Sigmoid colon (tissue), 6 donors: ENCODE measurements at regions not wholly inside any gene's neighbourhood (a gene's known extent, or its start where the extent isn't known, plus 50 kb on each side); places are given as distances from the start of the nearest gene placed in this dataset.

Experiments
- DNase-seq: peaks from one replicate; pipeline ENCODE4 v3.0.0-alpha.2; 2019
- H3K27ac ChIP-seq, 4 donors: fragments of 200-600 bp; sonication (generic); one replicate each; pipeline ENCODE4 v1.5.1; 2016 to 2019; ENCODE audit warnings: mild to moderate bottlenecking in 1 of 4
- H3K27me3 ChIP-seq, 3 donors: fragments of 200-600 bp; sonication (generic); one replicate each; pipeline ENCODE4 v1.5.1; 2019; ENCODE audit warnings: mild to moderate bottlenecking in 1 of 3
- H3K36me3 ChIP-seq, 4 donors: fragments of 200-600 bp; sonication (generic); one replicate each; pipeline ENCODE4 v1.5.1; 2016 to 2019
- H3K4me1 ChIP-seq, 4 donors: fragments of 200-600 bp; sonication (generic); one replicate each; pipeline ENCODE4 v1.5.1; 2017 to 2019
- H3K4me3 ChIP-seq, 4 donors: fragments of 200-600 bp; sonication (generic); one replicate each; pipeline ENCODE4 v1.5.1; 2017 to 2019; ENCODE audit warnings: mild to moderate bottlenecking in 2 of 4, moderate library complexity in 1 of 4
- H3K9me3 ChIP-seq, 4 donors: fragments of 200-600 bp in 3 of 4; sonication (generic) in 3 of 4; one replicate each; pipeline versions ENCODE4 v1.5.1 to v1.6.1; 2013 to 2019
- EP300 ChIP-seq, 4 donors: sonication (generic); formaldehyde crosslinking; IDR thresholded peaks; one replicate each; pipeline ENCODE4 v1.6.1; 2017; ENCODE audit warnings: antibody characterized with exemption in 4 of 4
- POLR2A ChIP-seq, 2 donors: fragments of 450-650 bp; IDR thresholded peaks; one replicate each; pipeline ENCODE4 v1.6.1; 2016; ENCODE audit warnings: antibody characterized with exemption in 2 of 2, mild to moderate bottlenecking in 2 of 2, moderate library complexity in 2 of 2
- POLR2AphosphoS5 ChIP-seq, 4 donors: sonication (generic); formaldehyde crosslinking; IDR thresholded peaks; one replicate each; pipeline ENCODE4 v1.6.1; 2017; ENCODE audit warnings: antibody characterized with exemption in 4 of 4
- WGBS, 2 donors: extraction: QIAGEN DNeasy Blood & Tissue Kit; methylation state at CpG; one replicate each; pipeline ENCODE4 v1.1.7; 2013; 5-methylcytosine and 5-hydroxymethylcytosine counted together
- intact Hi-C: fragments of 100-400 bp; cut with DNase I; formaldehyde crosslinking; loops from one replicate; pipeline ENCODE4 v1.15.1; 2023
- TF ChIP-seq, protein P1 (sequence below), 4 experiments: fragments of 450-650 bp in 3 of 4; fragments of 200-600 bp in 1 of 4; IDR thresholded peaks; one replicate each; pipeline ENCODE4 v1.5.1; 2016 to 2019; ENCODE audit warnings: antibody characterized with exemption in 4 of 4, mild to moderate bottlenecking in 3 of 4, moderate library complexity in 2 of 4
- donor health status: healthy with polysubstance abuse.
- donor health status: healthy.

DNA sequence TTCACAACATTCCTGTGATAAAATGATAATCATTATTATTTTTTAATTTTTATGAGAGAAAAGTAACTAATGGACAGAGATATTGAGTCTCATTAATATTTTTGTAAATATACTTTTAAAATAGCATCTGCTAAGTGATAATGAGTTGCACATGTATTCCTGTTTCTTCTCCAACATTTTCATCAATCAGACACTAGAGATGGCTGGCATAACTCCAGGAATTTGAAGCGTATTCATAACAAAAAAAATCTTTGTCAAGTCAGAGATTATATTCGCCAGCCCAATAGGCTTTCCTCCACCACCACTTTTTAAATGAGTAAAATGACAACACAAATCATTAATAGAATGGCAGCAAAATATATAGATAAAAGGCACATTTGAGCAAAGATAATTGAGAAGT lies 524.0 kb upstream of the KCND2 start:
- WGBS, 2 donors = 73 to 74% methylated on average over 2 of the region's 2 CpGs
- no peak for DNase-seq

DNA sequence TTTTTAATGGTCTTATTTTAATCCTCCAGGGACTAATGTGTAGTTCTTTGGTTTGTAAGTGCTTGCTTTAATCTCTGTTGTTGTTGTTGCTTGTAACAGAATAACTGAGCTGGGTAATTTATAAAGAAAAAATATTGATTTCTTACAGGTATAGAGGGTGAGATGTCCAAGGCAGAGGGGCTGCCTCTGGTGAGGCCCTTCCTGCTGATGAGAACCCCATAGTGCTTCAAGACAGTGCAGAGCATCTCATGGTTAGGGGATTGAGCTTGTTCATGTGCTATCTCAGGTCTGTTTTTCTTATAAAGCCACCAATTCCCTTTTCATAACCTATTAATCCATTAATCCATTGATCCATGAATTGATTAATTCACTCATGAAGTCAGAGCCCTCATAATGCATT lies 516.3 kb upstream of the KCND2 start:
- no peak overlapping the region for H3K4me3 ChIP-seq
- H3K9me3 ChIP-seq = no peaks in the 10 kb centered on the region
- no peaks in the 10 kb centered on the region for H3K27me3 ChIP-seq
- no peak overlapping the region for H3K27ac ChIP-seq
- TF ChIP-seq POLR2AphosphoS5 (IDR thresholded peaks at IDR 0.05) = no peak
- TF ChIP-seq EP300 (IDR thresholded peaks at IDR 0.05) = no peak
- no peak for TF ChIP-seq POLR2A (IDR thresholded peaks at IDR 0.05)
- TF ChIP-seq, protein P1, sequence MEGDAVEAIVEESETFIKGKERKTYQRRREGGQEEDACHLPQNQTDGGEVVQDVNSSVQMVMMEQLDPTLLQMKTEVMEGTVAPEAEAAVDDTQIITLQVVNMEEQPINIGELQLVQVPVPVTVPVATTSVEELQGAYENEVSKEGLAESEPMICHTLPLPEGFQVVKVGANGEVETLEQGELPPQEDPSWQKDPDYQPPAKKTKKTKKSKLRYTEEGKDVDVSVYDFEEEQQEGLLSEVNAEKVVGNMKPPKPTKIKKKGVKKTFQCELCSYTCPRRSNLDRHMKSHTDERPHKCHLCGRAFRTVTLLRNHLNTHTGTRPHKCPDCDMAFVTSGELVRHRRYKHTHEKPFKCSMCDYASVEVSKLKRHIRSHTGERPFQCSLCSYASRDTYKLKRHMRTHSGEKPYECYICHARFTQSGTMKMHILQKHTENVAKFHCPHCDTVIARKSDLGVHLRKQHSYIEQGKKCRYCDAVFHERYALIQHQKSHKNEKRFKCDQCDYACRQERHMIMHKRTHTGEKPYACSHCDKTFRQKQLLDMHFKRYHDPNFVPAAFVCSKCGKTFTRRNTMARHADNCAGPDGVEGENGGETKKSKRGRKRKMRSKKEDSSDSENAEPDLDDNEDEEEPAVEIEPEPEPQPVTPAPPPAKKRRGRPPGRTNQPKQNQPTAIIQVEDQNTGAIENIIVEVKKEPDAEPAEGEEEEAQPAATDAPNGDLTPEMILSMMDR (IDR thresholded peaks at IDR 0.05) = no peak
- intact Hi-C loops = no loop called here
- no peak for DNase-seq
- no peaks in the 10 kb centered on the region for H3K36me3 ChIP-seq
- no peaks in the 10 kb centered on the region for H3K4me1 ChIP-seq

More for the DNA sequence above, 524.0 kb upstream of the KCND2 start:
- intact Hi-C loops = no loop called here
- no peaks in the 10 kb centered on the region for H3K4me1 ChIP-seq
- no peaks in the 10 kb centered on the region for H3K27me3 ChIP-seq
- H3K9me3 ChIP-seq = no peaks in the 10 kb centered on the region
- H3K27ac ChIP-seq = no peak overlapping the region
- no peaks in the 10 kb centered on the region for H3K36me3 ChIP-seq
- TF ChIP-seq EP300 (IDR thresholded peaks at IDR 0.05) (no peak), POLR2A (IDR thresholded peaks at IDR 0.05) (no peak), POLR2AphosphoS5 (IDR thresholded peaks at IDR 0.05) (no peak)
- TF ChIP-seq, protein P1 (IDR thresholded peaks at IDR 0.05) = no peak
- H3K4me3 ChIP-seq = no peak overlapping the region

DNA sequence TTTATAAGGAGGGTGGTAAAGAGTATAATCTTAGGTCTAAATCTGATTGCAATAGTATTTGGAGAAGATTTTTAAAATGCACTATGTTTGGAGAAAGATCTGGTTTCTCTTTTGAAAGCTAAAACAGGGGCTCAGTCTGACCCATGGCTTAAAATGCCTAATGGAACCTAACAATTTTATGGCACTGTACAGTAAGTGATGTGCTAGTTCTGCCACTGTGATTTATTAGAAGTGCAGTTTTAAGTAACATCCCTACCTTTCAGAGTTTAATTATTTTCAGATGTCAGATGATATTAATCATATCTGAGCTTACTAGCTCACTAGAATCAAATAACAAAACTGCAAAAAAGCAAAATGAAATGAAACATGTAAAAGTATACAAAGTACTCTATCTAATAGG lies 514.7 kb upstream of the KCND2 start:
- Histone ChIP-seq H3K4me3 (no peak overlapping the region), H3K27me3 (no peaks in the 10 kb centered on the region), H3K9me3 (no peaks in the 10 kb centered on the region), H3K27ac (no peak overlapping the region), H3K36me3 (no peaks in the 10 kb centered on the region), H3K4me1 (no peaks in the 10 kb centered on the region)
- no peak for DNase-seq
- intact Hi-C loops = no loop called here
- TF ChIP-seq, protein P1 (IDR thresholded peaks at IDR 0.05) = no peak
- TF ChIP-seq POLR2A (IDR thresholded peaks at IDR 0.05) (no peak), POLR2AphosphoS5 (IDR thresholded peaks at IDR 0.05) (no peak), EP300 (IDR thresholded peaks at IDR 0.05) (no peak)

DNA sequence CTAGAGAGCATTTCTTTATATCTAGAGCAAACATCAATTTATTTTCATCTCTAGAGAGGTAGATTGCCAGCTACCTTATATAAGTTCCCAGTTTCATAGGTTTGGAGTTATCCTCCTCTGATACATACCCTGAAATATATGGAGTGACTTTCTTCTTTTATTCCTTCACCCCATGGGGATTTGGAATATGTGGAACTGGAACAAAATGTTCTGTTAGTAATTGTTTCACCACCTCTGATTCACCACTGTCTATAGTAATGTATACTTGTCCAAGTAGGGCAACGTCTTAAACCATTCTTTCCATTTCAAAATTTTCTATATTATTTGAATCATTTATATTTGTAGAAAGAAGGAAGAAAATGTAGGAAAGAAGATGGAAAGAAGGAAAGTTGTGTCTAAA lies 511.2 kb upstream of the KCND2 start:
- no peak overlapping the region for H3K27ac ChIP-seq
- no peak overlapping the region for H3K4me3 ChIP-seq
- no peaks in the 10 kb centered on the region for H3K9me3 ChIP-seq
- H3K27me3 ChIP-seq = no peaks in the 10 kb centered on the region
- no peaks in the 10 kb centered on the region for H3K36me3 ChIP-seq
- H3K4me1 ChIP-seq = no peaks in the 10 kb centered on the region
- intact Hi-C loops = no loop called here
- WGBS, 2 donors = 54 to 71% methylated on average over 1 of the region's 1 CpG
- DNase-seq = no peak
- TF ChIP-seq, protein P1 (IDR thresholded peaks at IDR 0.05) = no peak
- TF ChIP-seq EP300 (IDR thresholded peaks at IDR 0.05) (no peak), POLR2AphosphoS5 (IDR thresholded peaks at IDR 0.05) (no peak), POLR2A (IDR thresholded peaks at IDR 0.05) (no peak)

DNA sequence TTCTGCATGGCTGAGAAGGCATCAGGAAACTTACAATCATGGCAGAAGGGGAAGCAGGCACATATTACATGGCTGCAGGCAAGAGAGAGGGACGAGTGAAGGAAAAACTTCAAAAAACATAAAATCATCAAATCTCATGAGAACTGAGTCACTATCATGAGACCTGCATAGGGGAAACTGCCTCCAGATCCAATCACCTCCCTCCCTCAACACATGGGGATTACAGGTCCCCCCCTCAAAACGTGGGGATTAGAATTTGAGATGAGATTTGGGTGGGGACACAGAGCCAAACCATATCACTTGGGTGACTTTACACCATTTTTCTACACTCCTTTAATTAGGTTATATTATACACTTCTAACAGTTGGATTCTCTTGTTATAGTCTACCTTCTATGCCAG lies 490.7 kb upstream of the KCND2 start:
- no peaks in the 10 kb centered on the region for H3K27me3 ChIP-seq
- no peak for DNase-seq
- no peaks in the 10 kb centered on the region for H3K4me1 ChIP-seq
- intact Hi-C loops = no loop called here
- no peak overlapping the region for H3K4me3 ChIP-seq
- WGBS, 2 donors = 33 to 53% methylated on average over 2 of the region's 2 CpGs
- no peak for TF ChIP-seq EP300 (IDR thresholded peaks at IDR 0.05)
- no peak for TF ChIP-seq POLR2A (IDR thresholded peaks at IDR 0.05)
- TF ChIP-seq, protein P1 (IDR thresholded peaks at IDR 0.05) = no peak
- TF ChIP-seq POLR2AphosphoS5 (IDR thresholded peaks at IDR 0.05) = no peak
- no peaks in the 10 kb centered on the region for H3K36me3 ChIP-seq
- no peak overlapping the region for H3K27ac ChIP-seq
- H3K9me3 ChIP-seq = no peaks in the 10 kb centered on the region
